ENCODE measurements at regions not wholly inside any gene's neighbourhood (a gene's known extent, or its start where the extent isn't known, plus 50 kb on each side); places are given as distances from the start of the nearest gene placed in this dataset.

DNA sequence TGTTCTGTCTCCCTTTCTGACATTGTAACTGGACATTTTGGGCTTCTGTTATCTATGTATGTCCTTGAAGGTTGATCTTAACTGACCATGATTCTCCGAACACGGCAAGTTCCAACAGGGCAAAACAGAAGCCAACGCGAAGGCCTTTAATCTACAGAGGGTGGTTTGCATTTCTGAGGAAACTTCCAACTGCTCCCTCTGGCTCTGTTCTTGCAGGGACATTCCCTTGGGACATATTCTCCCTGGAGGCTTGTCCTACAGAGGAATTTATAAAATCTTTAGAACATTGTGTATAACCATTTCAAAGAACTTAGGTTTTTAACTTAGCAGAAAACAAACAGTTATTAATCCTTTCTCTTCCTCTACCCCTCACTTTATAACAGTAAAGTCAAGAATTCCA, 189.0 kb upstream of the CDYL start:
- Histone ChIP-seq H3K4me2 (no peak overlapping the region), H4K20me1 (ENCODE audit: insufficient read depth) (no peaks in the 10 kb centered on the region), H3K79me2 (ENCODE audit: insufficient read depth, low read depth) (no peaks in the 10 kb centered on the region), H3K27ac (no peak overlapping the region), H3K9ac (no peak overlapping the region), H2AFZ (ENCODE audit: low read depth) (no peak overlapping the region), H3K4me1 (ENCODE audit: low read depth, poor library complexity, severe bottlenecking) (no peaks in the 10 kb centered on the region), H3K27me3 (ENCODE audit: insufficient read depth, low read depth) (no peaks in the 10 kb centered on the region), H3K4me3 (IDR thresholded peaks at IDR 0.05; ENCODE audit: insufficient read depth, low read depth, low read length) (no peak overlapping the region), H3K36me3 (ENCODE audit: insufficient read depth) (no peaks in the 10 kb centered on the region)
- TF ChIP-seq CTCF (conservative IDR thresholded peaks at IDR 0.05; ENCODE audit: low read depth, low read length): no peak

DNA sequence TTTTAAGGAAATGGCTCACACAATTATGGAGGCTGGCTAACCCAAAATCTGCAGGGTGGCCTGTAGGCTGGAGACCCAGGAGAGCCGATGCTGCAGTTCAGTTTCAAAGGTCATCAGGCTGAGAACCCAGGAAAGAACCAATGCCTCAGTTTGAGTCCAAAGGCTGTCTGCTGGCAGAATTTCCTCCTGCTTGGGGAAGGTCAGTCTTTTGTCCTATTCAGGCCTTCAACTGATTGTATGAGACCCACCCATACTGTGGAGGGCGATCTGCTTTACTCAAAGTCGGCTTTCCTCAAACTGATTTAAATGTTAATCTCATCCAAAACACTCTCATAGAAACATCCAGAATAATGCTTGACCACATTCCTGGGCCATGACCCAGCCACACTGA, 189.7 kb upstream of the CDYL start:
- Histone ChIP-seq H3K9ac (no peak overlapping the region), H3K79me2 (ENCODE audit: insufficient read depth, low read depth) (no peaks in the 10 kb centered on the region), H3K4me2 (no peak overlapping the region), H4K20me1 (ENCODE audit: insufficient read depth) (no peaks in the 10 kb centered on the region), H3K27me3 (ENCODE audit: insufficient read depth, low read depth) (no peaks in the 10 kb centered on the region), H2AFZ (ENCODE audit: low read depth) (no peak overlapping the region), H3K4me3 (IDR thresholded peaks at IDR 0.05; ENCODE audit: insufficient read depth, low read depth, low read length) (no peak overlapping the region), H3K36me3 (ENCODE audit: insufficient read depth) (no peaks in the 10 kb centered on the region), H3K4me1 (ENCODE audit: low read depth, poor library complexity, severe bottlenecking) (no peaks in the 10 kb centered on the region), H3K27ac (no peak overlapping the region)
- TF ChIP-seq CTCF (conservative IDR thresholded peaks at IDR 0.05; ENCODE audit: low read depth, low read length): no peak

GRCh38 chr6:4585682-4586468, 190.3 kb upstream of the CDYL start:
- TF ChIP-seq CTCF (conservative IDR thresholded peaks at IDR 0.05; ENCODE audit: low read depth, low read length): no peak
- H3K27me3 ChIP-seq (ENCODE audit: insufficient read depth, low read depth): no peaks in the 10 kb centered on the region
- no peaks in the 10 kb centered on the region for H4K20me1 ChIP-seq (ENCODE audit: insufficient read depth)
- no peak overlapping the region for H3K27ac ChIP-seq
- no peaks in the 10 kb centered on the region for H3K79me2 ChIP-seq (ENCODE audit: insufficient read depth, low read depth)
- no peaks in the 10 kb centered on the region for H3K4me1 ChIP-seq (ENCODE audit: low read depth, poor library complexity, severe bottlenecking)
- no peak overlapping the region for H3K4me2 ChIP-seq
- no peak overlapping the region for H3K4me3 ChIP-seq (IDR thresholded peaks at IDR 0.05; ENCODE audit: insufficient read depth, low read depth, low read length)
- H3K36me3 ChIP-seq (ENCODE audit: insufficient read depth): no peaks in the 10 kb centered on the region
- H3K9ac ChIP-seq: no peak overlapping the region
- no peak overlapping the region for H2AFZ ChIP-seq (ENCODE audit: low read depth)

DNA sequence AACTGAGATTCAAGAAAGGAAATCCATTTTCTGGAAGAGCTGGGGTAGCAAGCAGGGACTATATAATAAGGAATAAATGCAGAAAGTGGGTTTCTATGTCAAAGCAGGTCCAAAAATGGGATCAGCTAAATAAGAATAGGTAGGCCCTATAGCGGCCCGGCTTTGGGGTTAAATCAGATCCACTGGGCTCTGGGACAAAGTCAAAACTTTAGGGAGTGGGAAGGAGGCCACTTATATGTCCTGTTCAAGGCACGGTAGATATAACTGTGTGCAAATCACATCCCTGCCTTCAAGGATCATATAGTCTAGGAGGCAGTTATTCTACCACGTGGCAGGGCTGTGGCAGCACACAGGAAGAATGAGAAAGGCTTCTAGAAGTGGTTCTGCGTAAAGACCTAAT, 191.4 kb upstream of the CDYL start:
- Histone ChIP-seq H4K20me1 (ENCODE audit: insufficient read depth) (no peaks in the 10 kb centered on the region), H3K9ac (no peak overlapping the region), H3K4me1 (ENCODE audit: low read depth, poor library complexity, severe bottlenecking) (no peaks in the 10 kb centered on the region), H3K36me3 (ENCODE audit: insufficient read depth) (no peaks in the 10 kb centered on the region), H2AFZ (ENCODE audit: low read depth) (no peak overlapping the region), H3K27me3 (ENCODE audit: insufficient read depth, low read depth) (no peaks in the 10 kb centered on the region), H3K4me2 (no peak overlapping the region), H3K79me2 (ENCODE audit: insufficient read depth, low read depth) (no peaks in the 10 kb centered on the region), H3K4me3 (IDR thresholded peaks at IDR 0.05; ENCODE audit: insufficient read depth, low read depth, low read length) (no peak overlapping the region), H3K27ac (no peak overlapping the region)
- no peak for TF ChIP-seq CTCF (conservative IDR thresholded peaks at IDR 0.05; ENCODE audit: low read depth, low read length)

Measured in KMS-11 (cell line).